ENCODE measurements at regions not wholly inside any gene's neighbourhood (a gene's known extent, or its start where the extent isn't known, plus 50 kb on each side); places are given as distances from the start of the nearest gene placed in this dataset.
"Not testable (repeated sequence)": the region's sequence is repeated elsewhere in the genome, so short reads cannot be mapped to it uniquely, and the experiment has no call there.

GRCh38 chr1:228611707-228612106, 123.6 kb upstream of the RHOU start:
- DNase-seq; ATAC-seq (replicated peaks): not testable (repeated sequence)

GRCh38 chr1:228622002-228622716, 113.1 kb upstream of the RHOU start:
- H3K27ac Mint-ChIP-seq; DNase-seq; H3K27me3 Mint-ChIP-seq; H3K4me1 Mint-ChIP-seq; H3K9me3 Mint-ChIP-seq; H3K36me3 Mint-ChIP-seq; ATAC-seq (replicated peaks): not testable (repeated sequence)
- H3K4me3 Mint-ChIP-seq, result peak overlapping the region in 1 of 2 donors; percentile 80

More at GRCh38 chr1:228611707-228612106, 123.6 kb upstream of the RHOU start:
- H3K27me3 Mint-ChIP-seq, H3K4me3 Mint-ChIP-seq, H3K9me3 Mint-ChIP-seq, H3K4me1 Mint-ChIP-seq, H3K36me3 Mint-ChIP-seq, H3K27ac Mint-ChIP-seq: not testable (repeated sequence)

GRCh38 chr1:228626481-228626880, 108.8 kb upstream of the RHOU start:
- H3K4me1 Mint-ChIP-seq; H3K4me3 Mint-ChIP-seq; DNase-seq; H3K27me3 Mint-ChIP-seq; H3K9me3 Mint-ChIP-seq; H3K36me3 Mint-ChIP-seq; H3K27ac Mint-ChIP-seq; ATAC-seq (replicated peaks): not testable (repeated sequence)

GRCh38 chr1:228632858-228633257, 102.4 kb upstream of the RHOU start:
- H3K9me3 Mint-ChIP-seq; DNase-seq; H3K4me1 Mint-ChIP-seq; ATAC-seq (replicated peaks); H3K27me3 Mint-ChIP-seq; H3K36me3 Mint-ChIP-seq; H3K27ac Mint-ChIP-seq; H3K4me3 Mint-ChIP-seq: not testable (repeated sequence)

- not testable (repeated sequence) for H3K27me3 Mint-ChIP-seq; H3K27ac Mint-ChIP-seq; H3K4me1 Mint-ChIP-seq; H3K36me3 Mint-ChIP-seq; H3K9me3 Mint-ChIP-seq; H3K4me3 Mint-ChIP-seq; ATAC-seq (replicated peaks)
- DNase-seq, result peak; percentile 51
These were observed 100.0 kb upstream of the RHOU start for GRCh38 chr1:228635304-228635703.

GRCh38 chr1:228637529-228637928, 97.8 kb upstream of the RHOU start:
- not testable (repeated sequence) for H3K4me1 Mint-ChIP-seq; H3K27ac Mint-ChIP-seq; H3K36me3 Mint-ChIP-seq; H3K4me3 Mint-ChIP-seq; H3K27me3 Mint-ChIP-seq; H3K9me3 Mint-ChIP-seq; ATAC-seq (replicated peaks); DNase-seq

- Mint-ChIP-seq H3K36me3 (peaks cover 0 to 4% of the 10 kb centered on the region in 2 donors), H3K9me3 (peaks cover 0 to 2% of the 10 kb centered on the region in 2 donors), H3K27me3 (peaks cover 41 to 54% of the 10 kb centered on the region in 2 donors), H3K4me3 (peak overlapping the region; percentile 85 to 91), H3K27ac (peak overlapping the region; percentile 76), H3K4me1 (peaks cover 18 to 27% of the 10 kb centered on the region in 2 donors)
- DNase-seq (peak; percentile 49), ATAC-seq (replicated peaks) (peak; percentile 87 to 88)
These were observed 88.4 kb upstream of the RHOU start for GRCh38 chr1:228646717-228647522.

GRCh38 chr1:228647523-228648444, 87.5 kb upstream of the RHOU start:
- H3K9me3 Mint-ChIP-seq, result peaks cover 0 to 2% of the 10 kb centered on the region in 2 donors
- no peak for DNase-seq
- peak overlapping the region; percentile 85 to 91 for H3K4me3 Mint-ChIP-seq
- H3K27ac Mint-ChIP-seq, result peak overlapping the region; percentile 76
- peaks cover 46 to 60% of the 10 kb centered on the region in 2 donors for H3K27me3 Mint-ChIP-seq
- H3K36me3 Mint-ChIP-seq, result peaks cover 0 to 4% of the 10 kb centered on the region in 2 donors
- peaks cover 18 to 27% of the 10 kb centered on the region in 2 donors for H3K4me1 Mint-ChIP-seq
- peak; percentile 37 for ATAC-seq (replicated peaks)

GRCh38 chr1:228648647-228649383, 86.5 kb upstream of the RHOU start:
- peak overlapping the region; percentile 74 to 91 for H3K4me3 Mint-ChIP-seq
- DNase-seq (no peak), ATAC-seq (replicated peaks) (no peak)
- no peak overlapping the region for H3K27ac Mint-ChIP-seq
- peaks cover 46 to 62% of the 10 kb centered on the region in 2 donors for H3K27me3 Mint-ChIP-seq
- H3K4me1 Mint-ChIP-seq, result peaks cover 18 to 27% of the 10 kb centered on the region in 2 donors
- H3K36me3 Mint-ChIP-seq, result peaks cover 0 to 4% of the 10 kb centered on the region in 2 donors
- peaks cover 0 to 2% of the 10 kb centered on the region in 2 donors for H3K9me3 Mint-ChIP-seq

- Mint-ChIP-seq H3K36me3 (peaks cover 0 to 4% of the 10 kb centered on the region in 2 donors), H3K27me3 (peaks cover 46 to 66% of the 10 kb centered on the region in 2 donors), H3K27ac (no peak overlapping the region), H3K4me3 (no peak overlapping the region), H3K4me1 (peaks cover 18 to 27% of the 10 kb centered on the region in 2 donors), H3K9me3 (peaks cover 0 to 2% of the 10 kb centered on the region in 2 donors)
- no peak for DNase-seq
- no peak for ATAC-seq (replicated peaks)
These were observed 85.1 kb upstream of the RHOU start for GRCh38 chr1:228650141-228650540.

- Mint-ChIP-seq H3K9me3 (peaks cover 0 to 2% of the 10 kb centered on the region in 2 donors), H3K27me3 (peaks cover 50 to 74% of the 10 kb centered on the region in 2 donors), H3K27ac (no peak overlapping the region), H3K36me3 (peaks cover 0 to 4% of the 10 kb centered on the region in 2 donors), H3K4me1 (peaks cover 18 to 27% of the 10 kb centered on the region in 2 donors), H3K4me3 (no peak overlapping the region)
- no peak for DNase-seq
- ATAC-seq (replicated peaks), result no peak
These were observed 84.3 kb upstream of the RHOU start for GRCh38 chr1:228650946-228651345.

- Mint-ChIP-seq H3K4me3 (no peak overlapping the region), H3K27me3 (peaks cover 48 to 76% of the 10 kb centered on the region in 2 donors)
These were observed 83.2 kb upstream of the RHOU start for GRCh38 chr1:228652116-228652515.

GRCh38 chr1:228653057-228653456, 82.2 kb upstream of the RHOU start:
- peaks cover 41 to 76% of the 10 kb centered on the region in 2 donors for H3K27me3 Mint-ChIP-seq
- ATAC-seq (replicated peaks); H3K36me3 Mint-ChIP-seq; H3K9me3 Mint-ChIP-seq; DNase-seq; H3K27ac Mint-ChIP-seq; H3K4me3 Mint-ChIP-seq; H3K4me1 Mint-ChIP-seq: not testable (repeated sequence)

More at GRCh38 chr1:228652116-228652515, 83.2 kb upstream of the RHOU start:
- H3K27ac Mint-ChIP-seq, result no peak overlapping the region
- peaks cover 14 to 19% of the 10 kb centered on the region in 2 donors for H3K4me1 Mint-ChIP-seq
- DNase-seq, result no peak
- peaks cover 0 to 2% of the 10 kb centered on the region in 2 donors for H3K9me3 Mint-ChIP-seq
- no peak for ATAC-seq (replicated peaks)
- H3K36me3 Mint-ChIP-seq, result no peaks in the 10 kb centered on the region
